AG08396 (cell line): ENCODE measurements at regions not wholly inside any gene's neighbourhood (a gene's known extent, or its start where the extent isn't known, plus 50 kb on each side); places are given as distances from the start of the nearest gene placed in this dataset.
"Not testable (repeated sequence)": the region's sequence is repeated elsewhere in the genome, so short reads cannot be mapped to it uniquely, and the experiment has no call there.

Experiments
- DNase-seq: peaks from one replicate; pipeline ENCODE4 v3.0.0; 2012; ENCODE audit warnings: low spot score, mixed read lengths

DNA sequence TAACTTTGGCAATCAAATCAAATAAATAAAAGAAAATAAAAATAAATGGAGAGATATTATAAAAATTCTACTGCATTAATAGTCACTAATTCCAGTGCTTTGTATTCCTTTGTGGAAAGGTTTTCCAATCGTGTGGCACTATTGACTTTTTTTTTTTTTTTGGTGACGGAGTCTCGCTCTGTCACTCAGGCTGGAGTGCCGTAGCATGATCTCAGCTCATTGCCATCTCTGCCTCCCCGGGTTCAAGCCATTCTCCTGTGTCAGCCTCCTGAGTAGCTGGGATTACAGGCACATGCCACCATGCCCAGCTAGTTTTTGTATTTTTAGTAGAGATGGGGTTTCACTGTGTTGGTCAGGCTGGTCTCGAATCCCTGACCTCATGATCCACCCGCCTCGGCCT lies 122.3 kb downstream of the HS3ST3B1 start:
- DNase-seq, result not testable (repeated sequence)

GRCh38 chr17:14417336-14417735 lies 116.5 kb downstream of the HS3ST3B1 start:
- no peak for DNase-seq

GRCh38 chr17:14409292-14409691 lies 108.4 kb downstream of the HS3ST3B1 start:
- DNase-seq, result no peak

DNA sequence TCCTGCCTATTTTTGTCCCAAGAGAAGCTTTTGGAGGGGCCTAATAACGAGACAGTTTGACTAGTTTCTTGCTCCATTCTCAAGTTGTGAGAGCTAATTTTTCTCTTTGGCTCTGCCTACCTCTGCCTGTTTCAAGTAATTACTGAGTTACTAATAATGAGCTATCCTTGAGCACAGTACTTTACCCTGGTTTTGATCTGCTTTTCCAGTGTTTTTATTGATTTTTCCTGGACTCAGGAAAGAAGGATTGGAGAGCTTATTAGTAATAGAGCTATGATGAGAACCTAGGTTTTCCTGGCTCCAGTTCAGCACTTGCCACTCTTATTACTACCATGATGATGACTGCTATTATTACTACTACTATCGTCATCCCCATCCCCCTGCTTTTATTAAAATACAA lies 106.7 kb downstream of the HS3ST3B1 start:
- no peak for DNase-seq

- DNase-seq, result no peak
These were observed 104.3 kb downstream of the HS3ST3B1 start for GRCh38 chr17:14405189-14405588.
